IMR-90 (cell line): ENCODE measurements at regions not wholly inside any gene's neighbourhood (a gene's known extent, or its start where the extent isn't known, plus 50 kb on each side); places are given as distances from the start of the nearest gene placed in this dataset.

Experiments
- BHLHE40 ChIP-seq: fragments of 150-350 bp; IDR thresholded peaks from 2 replicates; pipeline ENCODE4 v1.6.1; 2016; ENCODE audit warnings: mild to moderate bottlenecking, low read depth, low read length
- CEBPB ChIP-seq: IDR thresholded peaks from 2 replicates; pipeline ENCODE4 v1.6.1; 2012; ENCODE audit warnings: low read depth, low read length, improper control_type of control experiment
- CHD1 ChIP-seq: IDR thresholded peaks from 2 replicates; pipeline ENCODE4 v1.6.1; 2012; ENCODE audit warnings: low read depth, low read length, improper control_type of control experiment
- FOS ChIP-seq: fragments of 150-350 bp; IDR thresholded peaks from 2 replicates; pipeline ENCODE4 v1.6.1; 2016; ENCODE audit warnings: low read depth, low read length
- MAFK ChIP-seq: IDR thresholded peaks from 2 replicates; pipeline ENCODE4 v1.6.1; 2012; ENCODE audit warnings: low read depth, low read length, improper control_type of control experiment
- MAZ ChIP-seq: IDR thresholded peaks from 2 replicates; pipeline ENCODE4 v1.6.1; 2012; ENCODE audit warnings: low read depth, mild to moderate bottlenecking, low read length, improper control_type of control experiment, moderate library complexity, borderline replicate concordance
- MXI1 ChIP-seq: IDR thresholded peaks from 2 replicates; pipeline ENCODE4 v1.6.1; 2012; ENCODE audit warnings: low read depth, mild to moderate bottlenecking, low read length, moderate library complexity, borderline replicate concordance
- POLR2A ChIP-seq: IDR thresholded peaks from 2 replicates; pipeline ENCODE4 v1.6.1; 2012; ENCODE audit warnings: mild to moderate bottlenecking, low read depth, low read length
- RAD21 ChIP-seq: IDR thresholded peaks from 2 replicates; pipeline ENCODE4 v1.6.1; 2012; ENCODE audit warnings: low read length, improper control_type of control experiment
- RFX5 ChIP-seq: IDR thresholded peaks from 2 replicates; pipeline ENCODE4 v1.8.0; 2012; ENCODE audit warnings: low read depth, mild to moderate bottlenecking, low read length, moderate library complexity
- USF2 ChIP-seq: fragments of 150-350 bp; IDR thresholded peaks from 2 replicates; pipeline ENCODE4 v1.6.1; 2017; ENCODE audit warnings: mild to moderate bottlenecking, antibody characterized with exemption, low read length, low read depth
- TF ChIP-seq, protein P1 (sequence below): conservative IDR thresholded peaks from 2 replicates; pipeline ENCODE4 v1.5.1; 2012; ENCODE audit warnings: mild to moderate bottlenecking, low read depth, low read length, improper control_type of control experiment
- TF ChIP-seq, protein P2 (sequence below): fragments of 150-350 bp; IDR thresholded peaks from 2 replicates; pipeline ENCODE4 v1.6.1; 2016; ENCODE audit warnings: low read depth, mild to moderate bottlenecking, low read length, moderate library complexity, borderline replicate concordance

- TF ChIP-seq, protein P1, sequence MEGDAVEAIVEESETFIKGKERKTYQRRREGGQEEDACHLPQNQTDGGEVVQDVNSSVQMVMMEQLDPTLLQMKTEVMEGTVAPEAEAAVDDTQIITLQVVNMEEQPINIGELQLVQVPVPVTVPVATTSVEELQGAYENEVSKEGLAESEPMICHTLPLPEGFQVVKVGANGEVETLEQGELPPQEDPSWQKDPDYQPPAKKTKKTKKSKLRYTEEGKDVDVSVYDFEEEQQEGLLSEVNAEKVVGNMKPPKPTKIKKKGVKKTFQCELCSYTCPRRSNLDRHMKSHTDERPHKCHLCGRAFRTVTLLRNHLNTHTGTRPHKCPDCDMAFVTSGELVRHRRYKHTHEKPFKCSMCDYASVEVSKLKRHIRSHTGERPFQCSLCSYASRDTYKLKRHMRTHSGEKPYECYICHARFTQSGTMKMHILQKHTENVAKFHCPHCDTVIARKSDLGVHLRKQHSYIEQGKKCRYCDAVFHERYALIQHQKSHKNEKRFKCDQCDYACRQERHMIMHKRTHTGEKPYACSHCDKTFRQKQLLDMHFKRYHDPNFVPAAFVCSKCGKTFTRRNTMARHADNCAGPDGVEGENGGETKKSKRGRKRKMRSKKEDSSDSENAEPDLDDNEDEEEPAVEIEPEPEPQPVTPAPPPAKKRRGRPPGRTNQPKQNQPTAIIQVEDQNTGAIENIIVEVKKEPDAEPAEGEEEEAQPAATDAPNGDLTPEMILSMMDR = no peak
- TF ChIP-seq RAD21 (no peak), MXI1 (no peak), POLR2A (no peak), BHLHE40 (no peak), RFX5 (no peak), FOS (no peak), MAFK (no peak), CEBPB (no peak), USF2 (no peak), MAZ (no peak), CHD1 (no peak)
- TF ChIP-seq, protein P2, sequence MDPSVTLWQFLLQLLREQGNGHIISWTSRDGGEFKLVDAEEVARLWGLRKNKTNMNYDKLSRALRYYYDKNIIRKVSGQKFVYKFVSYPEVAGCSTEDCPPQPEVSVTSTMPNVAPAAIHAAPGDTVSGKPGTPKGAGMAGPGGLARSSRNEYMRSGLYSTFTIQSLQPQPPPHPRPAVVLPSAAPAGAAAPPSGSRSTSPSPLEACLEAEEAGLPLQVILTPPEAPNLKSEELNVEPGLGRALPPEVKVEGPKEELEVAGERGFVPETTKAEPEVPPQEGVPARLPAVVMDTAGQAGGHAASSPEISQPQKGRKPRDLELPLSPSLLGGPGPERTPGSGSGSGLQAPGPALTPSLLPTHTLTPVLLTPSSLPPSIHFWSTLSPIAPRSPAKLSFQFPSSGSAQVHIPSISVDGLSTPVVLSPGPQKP = no peak
Measured at GRCh38 chr13:87130423-87130822, 540.7 kb upstream of the SLITRK5 start.
